Right hindlimb (tissue), 1 donor: ENCODE measurements at regions not wholly inside any gene's neighbourhood (a gene's known extent, or its start where the extent isn't known, plus 50 kb on each side); places are given as distances from the start of the nearest gene placed in this dataset.

ENCODE experiments used
- DNase-seq: peaks from one replicate; pipeline ENCODE4 v3.0.0-alpha.2; 2018

GRCh38 chr5:145166110-145166509 is 669.0 kb downstream of the PRELID2 start:
- DNase-seq = no peak

- DNase-seq = no peak
Observed at GRCh38 chr5:145163876-145164275, 671.3 kb downstream of the PRELID2 start.

GRCh38 chr5:145162626-145163025 is 672.5 kb downstream of the PRELID2 start:
- DNase-seq = no peak

GRCh38 chr5:145161391-145161790 is 673.8 kb downstream of the PRELID2 start:
- DNase-seq = no peak

GRCh38 chr5:145160679-145161078 is 674.5 kb downstream of the PRELID2 start:
- no peak for DNase-seq

GRCh38 chr5:145158730-145159129 is 676.4 kb downstream of the PRELID2 start:
- DNase-seq = no peak

- DNase-seq = no peak
Observed at GRCh38 chr5:145157841-145158240, 677.3 kb downstream of the PRELID2 start.

GRCh38 chr5:145141534-145141933 is 693.6 kb downstream of the PRELID2 start:
- DNase-seq = no peak

GRCh38 chr5:145130996-145131395 is 704.1 kb downstream of the PRELID2 start:
- DNase-seq = no peak

- DNase-seq = no peak
Observed at GRCh38 chr5:145129797-145130196, 705.3 kb downstream of the PRELID2 start.

GRCh38 chr5:145124806-145125205 is 710.3 kb downstream of the PRELID2 start:
- no peak for DNase-seq

- no peak for DNase-seq
Observed at GRCh38 chr5:145118611-145119010, 716.5 kb downstream of the PRELID2 start.

GRCh38 chr5:145118127-145118526 is 717.0 kb downstream of the PRELID2 start:
- no peak for DNase-seq

- no peak for DNase-seq
Observed at GRCh38 chr5:145117285-145117684, 717.9 kb downstream of the PRELID2 start.

- no peak for DNase-seq
Observed at GRCh38 chr5:145111420-145111819, 723.7 kb downstream of the PRELID2 start.

GRCh38 chr5:145110834-145111233 is 724.3 kb downstream of the PRELID2 start:
- DNase-seq = no peak

GRCh38 chr5:145110181-145110580 is 725.0 kb downstream of the PRELID2 start:
- DNase-seq = no peak

- no peak for DNase-seq
Observed at GRCh38 chr5:145105384-145105783, 729.8 kb downstream of the PRELID2 start.

GRCh38 chr5:145104106-145104505 is 731.0 kb downstream of the PRELID2 start:
- no peak for DNase-seq

- DNase-seq = no peak
Observed at GRCh38 chr5:145101246-145101645, 733.9 kb downstream of the PRELID2 start.

GRCh38 chr5:145090115-145090514 is 745.0 kb downstream of the PRELID2 start:
- no peak for DNase-seq

- DNase-seq = no peak
Observed at GRCh38 chr5:145084834-145085233, 750.3 kb downstream of the PRELID2 start.

- no peak for DNase-seq
Observed at GRCh38 chr5:145077028-145077427, 758.1 kb downstream of the PRELID2 start.

- DNase-seq = no peak
Observed at GRCh38 chr5:145076040-145076439, 759.1 kb downstream of the PRELID2 start.

- peak; percentile 36 for DNase-seq
Observed at GRCh38 chr5:145072889-145073288, 762.3 kb downstream of the PRELID2 start.

GRCh38 chr5:145068721-145069120 is 766.4 kb downstream of the PRELID2 start:
- DNase-seq = no peak
